HCT116 (cell line): ENCODE measurements at regions not wholly inside any gene's neighbourhood (a gene's known extent, or its start where the extent isn't known, plus 50 kb on each side); places are given as distances from the start of the nearest gene placed in this dataset.

Experiments
- ATAC-seq: fragments of 200-7000 bp; cut with Tn5 transposase; 2 replicates; pipeline ENCODE4 v1.9.1; 2020; ENCODE audit warnings: mild to moderate bottlenecking, moderate library complexity
- BruUV-seq: library from RNA; stranded (reverse); fragments of 400-500 nt; replicated peaks from 2 replicates; lab custom pipeline; 2021; lab: Mats Ljungman, UMichigan
- CTCF ChIA-PET: fragments of 300-600 bp; sonication (Branson Sonifier 250); formaldehyde crosslinking; loops from one replicate; lab custom pipeline; 2021; ENCODE audit warnings: antibody characterized with exemption; lab: Charles Lee
- POLR2A ChIA-PET: fragments of 300-600, 350-600 bp; sonication (Branson Sonifier 250); formaldehyde crosslinking; loops from one replicate; lab custom pipeline; 2021; ENCODE audit warnings: antibody characterized with exemption; lab: Charles Lee
- RAD21 ChIA-PET, 2 experiments: fragments of 300-600 bp; sonication (Branson Sonifier 250); formaldehyde crosslinking; loops; one replicate each; lab custom pipeline; 2023; ENCODE audit warnings: low total read pairs in 2 of 2; ENCODE audit not compliant: uncharacterized antibody in 2 of 2, unreplicated experiment in 2 of 2, low non-redundant PET in 1 of 2; lab: Charles Lee
- DNase-seq: peaks from one replicate; pipeline ENCODE4 v3.0.0-alpha.2; 2010; ENCODE audit warnings: low read depth, low spot score
- H2AFZ ChIP-seq: fragments of 200-600 bp; shearing (Covaris generic), sonication (generic); 2 replicates; pipeline ENCODE4 v1.6.1; 2017; ENCODE audit warnings: low read depth, mixed run types, mixed read lengths, antibody characterized with exemption, low read length; ENCODE audit not compliant: poor library complexity, severe bottlenecking
- H3K27ac ChIP-seq: 2 replicates; pipeline ENCODE4 v1.5.1; 2012; ENCODE audit warnings: low read depth, low read length
- H3K27me3 ChIP-seq: fragments of 200-600 bp; sonication (generic); 2 replicates; pipeline ENCODE4 v1.6.1; 2016; ENCODE audit warnings: mixed run types, low read length, mixed read lengths; ENCODE audit not compliant: insufficient read depth
- H3K36me3 ChIP-seq, 2 experiments: fragments of 200-500 bp in 1 of 2; fragments of 200-600 bp in 1 of 2; sonication (Bioruptor generic) in 1 of 2; sonication (generic) in 1 of 2; 2 replicates each; pipeline versions ENCODE4 v1.5.1 to v1.6.1; 2014 to 2016; ENCODE audit warnings: low read length in 2 of 2, inconsistent platforms in 1 of 2, mixed read lengths in 1 of 2, mixed run types in 1 of 2; ENCODE audit not compliant: insufficient read depth in 2 of 2, control insufficient read depth in 1 of 2
- H3K4me1 ChIP-seq, 2 experiments: fragments of 200-600 bp in 1 of 2; sonication (generic) in 1 of 2; 2 replicates each; pipeline versions ENCODE4 v1.5.1 to v1.6.1; 2012 to 2017; ENCODE audit warnings: low read length in 2 of 2, inconsistent platforms in 1 of 2, mild to moderate bottlenecking in 1 of 2, mixed read lengths in 1 of 2, mixed run types in 1 of 2, moderate library complexity in 1 of 2; ENCODE audit not compliant: insufficient read depth in 2 of 2, control insufficient read depth in 1 of 2
- H3K4me2 ChIP-seq: fragments of 200-600 bp; sonication (generic); 2 replicates; pipeline ENCODE4 v1.6.1; 2017; ENCODE audit warnings: mixed run types, low read length, mixed read lengths
- H3K4me3 ChIP-seq, 2 experiments: fragments of 200-600 bp in 1 of 2; sonication (generic) in 1 of 2; replicated peaks in 1 of 2; 2 replicates each; pipeline ENCODE4 v1.5.1; 2011 to 2016; ENCODE audit warnings: low read length in 2 of 2, control low read depth in 1 of 2, low read depth in 1 of 2, mild to moderate bottlenecking in 1 of 2, mixed read lengths in 1 of 2, mixed run types in 1 of 2
- H3K79me2 ChIP-seq: fragments of 200-600 bp; sonication (generic); 2 replicates; pipeline ENCODE4 v1.6.1; 2017; ENCODE audit warnings: mild to moderate bottlenecking, mixed run types, low read length, moderate library complexity, mixed read lengths; ENCODE audit not compliant: insufficient read depth
- H3K9ac ChIP-seq: fragments of 200-600 bp; sonication (generic); 2 replicates; pipeline ENCODE4 v1.6.1; 2016; ENCODE audit warnings: low read length, mixed read lengths
- H3K9me2 ChIP-seq: fragments of 200-600 bp; sonication (generic), shearing (Covaris generic); 2 replicates; pipeline ENCODE4 v1.6.1; 2017; ENCODE audit warnings: mixed run types, mild to moderate bottlenecking, moderate library complexity; ENCODE audit not compliant: insufficient read depth
- H3K9me3 ChIP-seq, 2 experiments: fragments of 200-500 bp in 1 of 2; fragments of 200-600 bp in 1 of 2; sonication (Bioruptor generic) in 1 of 2; sonication (generic) in 1 of 2; 2 replicates each; pipeline ENCODE4 v1.6.1; 2014 to 2017; ENCODE audit warnings: low read length in 2 of 2, mixed read lengths in 2 of 2, inconsistent platforms in 1 of 2, low read depth in 1 of 2, mild to moderate bottlenecking in 1 of 2, mixed run types in 1 of 2, moderate library complexity in 1 of 2; ENCODE audit not compliant: control insufficient read depth in 1 of 2, insufficient read depth in 1 of 2
- H4K20me1 ChIP-seq: fragments of 200-600 bp; sonication (generic), shearing (Covaris generic); 2 replicates; pipeline ENCODE4 v1.6.1; 2017; ENCODE audit warnings: mixed run types, mild to moderate bottlenecking, moderate library complexity; ENCODE audit not compliant: insufficient read depth
- CBX3 ChIP-seq: IDR thresholded peaks from 2 replicates; pipeline ENCODE4 v1.6.1; 2012; ENCODE audit warnings: low read depth
- EGR1 ChIP-seq: IDR thresholded peaks from 2 replicates; pipeline ENCODE4 v1.6.1; 2012; ENCODE audit warnings: low read depth
- ELF1 ChIP-seq: IDR thresholded peaks from 2 replicates; pipeline ENCODE4 v1.6.1; 2012; ENCODE audit warnings: low read depth, borderline replicate concordance
- JUND ChIP-seq: IDR thresholded peaks from 2 replicates; pipeline ENCODE4 v1.6.1; 2012
- MAX ChIP-seq: IDR thresholded peaks from 2 replicates; pipeline ENCODE4 v1.6.1; 2012
- POLR2A ChIP-seq: IDR thresholded peaks from 2 replicates; pipeline ENCODE4 v1.7.0; 2011; ENCODE audit warnings: borderline replicate concordance; ENCODE audit not compliant: insufficient read depth, insufficient read length; ENCODE audit errors: extremely low read depth
- POLR2AphosphoS5 ChIP-seq: IDR thresholded peaks from 2 replicates; pipeline ENCODE4 v1.6.1; 2011; ENCODE audit warnings: mild to moderate bottlenecking, low read depth, low read length, moderate library complexity
- RAD21 ChIP-seq: IDR thresholded peaks from 2 replicates; pipeline ENCODE4 v1.6.1; 2012; ENCODE audit warnings: low read depth, mild to moderate bottlenecking
- SIN3A ChIP-seq: IDR thresholded peaks from 2 replicates; pipeline ENCODE4 v1.6.1; 2012; ENCODE audit warnings: low read depth
- SRF ChIP-seq: IDR thresholded peaks from 2 replicates; pipeline ENCODE4 v1.6.1; 2012; ENCODE audit warnings: low read depth
- YY1 ChIP-seq: IDR thresholded peaks from 2 replicates; pipeline ENCODE4 v1.6.1; 2011; ENCODE audit warnings: low read length, low read depth, moderate library complexity, mild to moderate bottlenecking; ENCODE audit not compliant: insufficient replicate concordance; ENCODE audit errors: extremely low read depth
- ZNF274 ChIP-seq: fragments of 200-500 bp; sonication (Bioruptor generic); IDR thresholded peaks from 2 replicates; pipeline ENCODE4 v1.6.1; 2014; ENCODE audit warnings: mild to moderate bottlenecking, low read depth, low read length, inconsistent platforms
- intact Hi-C: fragments of 100-400 bp; cut with micrococcal nuclease; formaldehyde crosslinking; loops from 2 replicates; pipeline ENCODE4 v1.10.0; 2022
- TF ChIP-seq, protein P1 (sequence below): IDR thresholded peaks from 2 replicates; pipeline ENCODE4 v1.6.1; 2012

GRCh38 chr11:130744794-130745193 lies 171.5 kb downstream of the SNX19 start (continued):
- TF ChIP-seq, protein P1, sequence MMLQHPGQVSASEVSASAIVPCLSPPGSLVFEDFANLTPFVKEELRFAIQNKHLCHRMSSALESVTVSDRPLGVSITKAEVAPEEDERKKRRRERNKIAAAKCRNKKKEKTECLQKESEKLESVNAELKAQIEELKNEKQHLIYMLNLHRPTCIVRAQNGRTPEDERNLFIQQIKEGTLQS = no peak
- no peak for TF ChIP-seq ZNF274
- TF ChIP-seq MAX = no peak
- no peak for TF ChIP-seq CBX3
- TF ChIP-seq SIN3A = no peak
- TF ChIP-seq JUND = no peak
- no peak for TF ChIP-seq EGR1
- TF ChIP-seq SRF = no peak
- no peak for TF ChIP-seq ELF1
- no peak for TF ChIP-seq RAD21
- no peak for TF ChIP-seq POLR2AphosphoS5
- TF ChIP-seq YY1 = no peak

- Histone ChIP-seq H3K4me2 (no peak overlapping the region), H3K27me3 (0 out of 2 replicates have a peak, but pooled peaks cover 4% of the 10 kb centered on the region), H3K9me3 (no peaks in the 10 kb centered on the region), H2AFZ (no peak overlapping the region), H3K36me3 (no peaks in the 10 kb centered on the region), H3K27ac (no peak overlapping the region), H3K4me3 (no peak overlapping the region), H3K4me1 (no peaks in the 10 kb centered on the region), H3K9me2 (no peaks in the 10 kb centered on the region), H3K79me2 (no peaks in the 10 kb centered on the region), H4K20me1 (no peaks in the 10 kb centered on the region), H3K9ac (no peak overlapping the region)
- POLR2A ChIA-PET = no interaction called here
- CTCF ChIA-PET = no interaction called here
- no peak for ATAC-seq
- TF ChIP-seq POLR2A (no peak), JUND (no peak), SRF (no peak)
- no TSS peak for BruUV-seq
- intact Hi-C loops = no loop called here
- DNase-seq = no peak
- RAD21 ChIA-PET = no interaction called here
Measured at GRCh38 chr11:130749216-130749615, 167.1 kb downstream of the SNX19 start.
